Parathyroid adenoma (tissue), 2 donors: ENCODE measurements at regions not wholly inside any gene's neighbourhood (a gene's known extent, or its start where the extent isn't known, plus 50 kb on each side); places are given as distances from the start of the nearest gene placed in this dataset.

Experiments used
- H2AFZ ChIP-seq: fragments of 300-600 bp; sonication (generic); one replicate; pipeline ENCODE4 v1.7.0; 2017; ENCODE audit warnings: antibody characterized with exemption, mild to moderate bottlenecking
- H3K27ac ChIP-seq: fragments of 300-600 bp; sonication (generic); one replicate; pipeline ENCODE4 v1.7.0; 2017
- H3K27me3 ChIP-seq: fragments of 300-600 bp; sonication (generic); one replicate; pipeline ENCODE4 v1.7.0; 2017; ENCODE audit warnings: low read length; ENCODE audit not compliant: control insufficient read depth, insufficient read depth
- H3K36me3 ChIP-seq: fragments of 300-600 bp; sonication (generic); one replicate; pipeline ENCODE4 v1.7.0; 2017; ENCODE audit warnings: low read length; ENCODE audit not compliant: control insufficient read depth, insufficient read depth
- H3K4me1 ChIP-seq: fragments of 300-600 bp; sonication (generic); one replicate; pipeline ENCODE4 v1.7.0; 2017; ENCODE audit warnings: control low read depth
- H3K4me2 ChIP-seq: fragments of 300-600 bp; sonication (generic); one replicate; pipeline ENCODE4 v1.7.0; 2017; ENCODE audit warnings: low read length
- H3K4me3 ChIP-seq: fragments of 300-600 bp; sonication (generic); one replicate; pipeline ENCODE4 v1.7.0; 2017; ENCODE audit warnings: low read depth, low read length
- H3K79me2 ChIP-seq: fragments of 300-600 bp; sonication (generic); one replicate; pipeline ENCODE4 v1.7.0; 2017; ENCODE audit warnings: control low read depth
- H3K9ac ChIP-seq: fragments of 300-600 bp; sonication (generic); one replicate; pipeline ENCODE4 v1.7.0; 2017; ENCODE audit warnings: mild to moderate bottlenecking
- H3K9me3 ChIP-seq: fragments of 300-600 bp; sonication (generic); one replicate; pipeline ENCODE4 v1.7.0; 2017; ENCODE audit warnings: low read length; ENCODE audit not compliant: control insufficient read depth
- CTCF ChIP-seq: fragments of 300-600 bp; sonication (generic); IDR thresholded peaks from one replicate; pipeline ENCODE4 v1.7.0; 2017; ENCODE audit warnings: antibody characterized with exemption, mild to moderate bottlenecking
- donor health status: primary hyperparathyroidism.

- no peaks in the 10 kb centered on the region for H3K27me3 ChIP-seq
- H2AFZ ChIP-seq: no peak overlapping the region
- H3K27ac ChIP-seq: no peak overlapping the region
- no peak overlapping the region for H3K4me3 ChIP-seq
- no peak overlapping the region for H3K9ac ChIP-seq
- H3K36me3 ChIP-seq: no peaks in the 10 kb centered on the region
- H3K79me2 ChIP-seq: no peaks in the 10 kb centered on the region
- H3K4me1 ChIP-seq: no peaks in the 10 kb centered on the region
- TF ChIP-seq CTCF: no peak
- no peak overlapping the region for H3K4me2 ChIP-seq
- H3K9me3 ChIP-seq: no peaks in the 10 kb centered on the region
These were observed 81.2 kb upstream of the SULF2 start for GRCh38 chr20:47866480-47866879.

- no peak overlapping the region for H2AFZ ChIP-seq
- no peaks in the 10 kb centered on the region for H3K36me3 ChIP-seq
- H3K4me3 ChIP-seq: no peak overlapping the region
- H3K4me1 ChIP-seq: no peaks in the 10 kb centered on the region
- H3K9ac ChIP-seq: no peak overlapping the region
- H3K9me3 ChIP-seq: no peaks in the 10 kb centered on the region
- no peaks in the 10 kb centered on the region for H3K27me3 ChIP-seq
- no peak overlapping the region for H3K4me2 ChIP-seq
- H3K27ac ChIP-seq: no peak overlapping the region
- no peak for TF ChIP-seq CTCF
- H3K79me2 ChIP-seq: no peaks in the 10 kb centered on the region
These were observed 80.6 kb upstream of the SULF2 start for GRCh38 chr20:47865912-47866311.

- no peak overlapping the region for H2AFZ ChIP-seq
- no peak for TF ChIP-seq CTCF
- no peaks in the 10 kb centered on the region for H3K4me1 ChIP-seq
- no peaks in the 10 kb centered on the region for H3K9me3 ChIP-seq
- H3K4me3 ChIP-seq: no peak overlapping the region
- no peaks in the 10 kb centered on the region for H3K27me3 ChIP-seq
- H3K79me2 ChIP-seq: no peaks in the 10 kb centered on the region
- H3K9ac ChIP-seq: no peak overlapping the region
- no peak overlapping the region for H3K27ac ChIP-seq
- H3K4me2 ChIP-seq: no peak overlapping the region
- H3K36me3 ChIP-seq: no peaks in the 10 kb centered on the region
These were observed 80.2 kb upstream of the SULF2 start for GRCh38 chr20:47865451-47865850.

- no peak for TF ChIP-seq CTCF
- Histone ChIP-seq H3K4me2 (no peak overlapping the region), H2AFZ (no peak overlapping the region), H3K36me3 (no peaks in the 10 kb centered on the region), H3K27ac (no peak overlapping the region), H3K4me3 (no peak overlapping the region), H3K9ac (no peak overlapping the region), H3K27me3 (no peaks in the 10 kb centered on the region), H3K4me1 (no peaks in the 10 kb centered on the region), H3K79me2 (no peaks in the 10 kb centered on the region), H3K9me3 (no peaks in the 10 kb centered on the region)
These were observed 78.7 kb upstream of the SULF2 start for GRCh38 chr20:47863981-47864380.

GRCh38 chr20:47863315-47863965 lies 78.2 kb upstream of the SULF2 start:
- H3K27ac ChIP-seq: no peak overlapping the region
- no peaks in the 10 kb centered on the region for H3K9me3 ChIP-seq
- H2AFZ ChIP-seq: no peak overlapping the region
- H3K36me3 ChIP-seq: no peaks in the 10 kb centered on the region
- no peaks in the 10 kb centered on the region for H3K27me3 ChIP-seq
- no peak overlapping the region for H3K4me2 ChIP-seq
- TF ChIP-seq CTCF: no peak
- no peaks in the 10 kb centered on the region for H3K79me2 ChIP-seq
- no peak overlapping the region for H3K9ac ChIP-seq
- H3K4me1 ChIP-seq: no peaks in the 10 kb centered on the region
- H3K4me3 ChIP-seq: no peak overlapping the region
